Psoas muscle (tissue), 7 donors: ENCODE measurements at regions not wholly inside any gene's neighbourhood (a gene's known extent, or its start where the extent isn't known, plus 50 kb on each side); places are given as distances from the start of the nearest gene placed in this dataset.

ENCODE experiments used
- ATAC-seq, 4 donors: fragments of 200-7000 bp; cut with Tn5 transposase; one replicate each; pipeline ENCODE4 v1.9.1; 2020; ENCODE audit warnings: moderate library complexity in 3 of 4, mild to moderate bottlenecking in 2 of 4
- DNase-seq, 2 donors: peaks; one replicate each; pipeline ENCODE4 v3.0.0-alpha.2; 2020
- H3K27ac ChIP-seq: fragments of 200-600 bp; one replicate; pipeline ENCODE4 v1.8.0; 2022
- H3K27me3 ChIP-seq, 3 donors: fragments of 200-600 bp in 1 of 3; one replicate each; pipeline versions ENCODE4 v1.6.1 to v1.8.0; 2013 to 2022; ENCODE audit warnings: low read length in 2 of 3, mild to moderate bottlenecking in 2 of 3, moderate library complexity in 1 of 3; ENCODE audit not compliant: insufficient read depth in 3 of 3
- H3K36me3 ChIP-seq, 2 donors: fragments of 200-600 bp in 1 of 2; one replicate each; pipeline versions ENCODE4 v1.6.1 to v1.8.0; 2013 to 2022; ENCODE audit warnings: low read depth in 1 of 2, mild to moderate bottlenecking in 1 of 2, moderate library complexity in 1 of 2; ENCODE audit not compliant: insufficient read depth in 1 of 2
- H3K4me1 ChIP-seq: fragments of 200-600 bp; one replicate; pipeline ENCODE4 v1.8.0; 2022
- H3K4me3 ChIP-seq: fragments of 200-600 bp; one replicate; pipeline ENCODE4 v1.8.0; 2022; ENCODE audit warnings: mild to moderate bottlenecking
- H3K9me3 ChIP-seq: fragments of 200-600 bp; one replicate; pipeline ENCODE4 v1.8.0; 2022
- CTCF ChIP-seq: fragments of 200-600 bp; IDR thresholded peaks from one replicate; pipeline ENCODE4 v1.8.0; 2022; ENCODE audit warnings: antibody characterized with exemption
- WGBS, 3 donors: extraction: QIAGEN DNeasy Blood & Tissue Kit; methylation state at CpG; one replicate each; pipeline versions ENCODE4 v1.1.6 to v1.1.7; 2013; 5-methylcytosine and 5-hydroxymethylcytosine counted together
- intact Hi-C, 2 donors: fragments of 100-400 bp; cut with DNase I; formaldehyde crosslinking; loops; one replicate each; pipeline versions ENCODE4 v1.11.0 to v1.14.2; 2022
- donor health status: healthy with polysubstance abuse.
- donor health status: DM: no; HTN: no; CAD: no; lungs with moderate emphysema.
- donor health status: Bipolar disorder and iron deficiency.
- donor health status: healthy.
- donor health status: DM: yes; HTN: yes; CAD: no.
- donor health status: DM: no; HTN: no; CAD: no.
- donor health status: DM: yes; HTN: yes; CAD: no.

GRCh38 chr19:31956771-31957392 is 388.5 kb upstream of the ZNF507 start:
- Histone ChIP-seq H3K36me3 (no peaks in the 10 kb centered on the region), H3K27ac (no peak overlapping the region), H3K4me3 (no peak overlapping the region), H3K4me1 (no peaks in the 10 kb centered on the region), H3K27me3 (peaks cover 0 to 5% (median 0%) of the 10 kb centered on the region in 3 donors), H3K9me3 (no peaks in the 10 kb centered on the region)
- no peak for ATAC-seq
- TF ChIP-seq CTCF, result no peak
- intact Hi-C loops, result no loop called here
- WGBS, 3 donors, result 63 to 71% (median 67%) methylated on average over 3 of the region's 3 CpGs
- no peak for DNase-seq

DNA sequence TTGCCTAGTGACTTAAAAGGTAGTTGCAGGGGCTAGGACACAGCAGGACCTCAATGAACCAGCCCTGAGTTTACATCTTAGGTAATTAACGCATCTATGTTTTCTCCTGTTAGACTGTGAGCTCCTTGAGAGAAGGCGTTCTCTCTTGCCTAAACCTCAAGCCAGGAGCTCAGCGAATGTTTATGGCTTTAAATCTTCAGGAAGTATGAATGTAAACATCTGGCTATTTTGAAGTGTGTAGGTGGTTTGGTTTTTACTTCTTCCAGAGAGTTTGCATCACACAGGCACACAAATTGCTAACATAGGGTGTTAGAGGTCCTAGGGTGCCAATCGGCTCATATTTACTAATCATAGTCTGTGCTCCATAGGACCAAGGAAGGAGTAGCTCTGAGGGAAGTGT is 387.7 kb upstream of the ZNF507 start:
- H3K36me3 ChIP-seq, result no peaks in the 10 kb centered on the region
- no peak for ATAC-seq
- intact Hi-C loops, result no loop called here

GRCh38 chr19:31959527-31960018 is 385.8 kb upstream of the ZNF507 start:
- ATAC-seq, result no peak
- intact Hi-C loops, result no loop called here

More for the DNA sequence above, 387.7 kb upstream of the ZNF507 start:
- no peak for DNase-seq
- Histone ChIP-seq H3K27ac (no peak overlapping the region), H3K4me3 (no peak overlapping the region), H3K4me1 (no peaks in the 10 kb centered on the region), H3K9me3 (no peaks in the 10 kb centered on the region), H3K27me3 (peaks cover 0 to 5% (median 0%) of the 10 kb centered on the region in 3 donors)
- TF ChIP-seq CTCF, result no peak
- 79 to 85% (median 85%) methylated on average over 4 of the region's 4 CpGs for WGBS, 3 donors

DNA sequence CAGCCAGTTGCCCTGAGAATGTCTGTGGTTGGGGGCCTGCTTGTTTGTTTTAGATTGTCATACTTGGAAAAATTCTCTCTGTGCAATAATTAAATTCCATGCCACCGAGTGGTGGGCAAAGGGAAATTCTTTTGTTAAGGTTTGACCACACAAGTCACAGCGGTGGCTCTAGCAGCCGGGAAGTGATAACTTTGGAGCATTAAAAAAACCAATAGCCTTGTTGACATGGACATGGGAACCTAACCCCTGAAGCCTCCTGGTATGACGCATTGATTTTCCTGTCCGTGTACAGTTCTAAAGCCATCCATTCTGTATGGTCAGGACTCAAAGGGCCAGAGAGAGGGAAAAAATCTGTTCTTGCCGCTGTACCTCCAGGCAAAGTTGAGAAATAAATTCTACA is 384.9 kb upstream of the ZNF507 start:
- Histone ChIP-seq H3K9me3 (no peaks in the 10 kb centered on the region), H3K4me3 (no peak overlapping the region), H3K4me1 (no peaks in the 10 kb centered on the region), H3K27ac (no peak overlapping the region), H3K27me3 (peaks cover 0 to 5% (median 0%) of the 10 kb centered on the region in 3 donors), H3K36me3 (no peaks in the 10 kb centered on the region)
- ATAC-seq, result no peak
- intact Hi-C loops, result no loop called here
- DNase-seq, result no peak
- no peak for TF ChIP-seq CTCF
- 24 to 44% (median 32%) methylated on average over 6 of the region's 6 CpGs for WGBS, 3 donors

More at GRCh38 chr19:31959527-31960018, 385.8 kb upstream of the ZNF507 start:
- no peak for DNase-seq
- Histone ChIP-seq H3K27me3 (peaks cover 0 to 5% (median 0%) of the 10 kb centered on the region in 3 donors), H3K27ac (no peak overlapping the region), H3K36me3 (no peaks in the 10 kb centered on the region), H3K4me1 (no peaks in the 10 kb centered on the region), H3K4me3 (no peak overlapping the region), H3K9me3 (no peaks in the 10 kb centered on the region)
- WGBS, 3 donors, result 89 to 95% (median 91%) methylated on average over 15 of the region's 15 CpGs
- no peak for TF ChIP-seq CTCF

- no peak for ATAC-seq
- 23 to 42% (median 29%) methylated on average over 4 of the region's 4 CpGs for WGBS, 3 donors
Measured at GRCh38 chr19:31961191-31961590, 384.2 kb upstream of the ZNF507 start.

More at GRCh38 chr19:31961191-31961590, 384.2 kb upstream of the ZNF507 start:
- Histone ChIP-seq H3K36me3 (no peaks in the 10 kb centered on the region), H3K4me1 (no peaks in the 10 kb centered on the region), H3K9me3 (no peaks in the 10 kb centered on the region), H3K4me3 (no peak overlapping the region), H3K27me3 (peaks cover 0 to 5% (median 0%) of the 10 kb centered on the region in 3 donors), H3K27ac (no peak overlapping the region)
- intact Hi-C loops, result no loop called here
- TF ChIP-seq CTCF, result no peak
- no peak for DNase-seq
